Neural progenitor cell (in vitro differentiated cells): ENCODE measurements at regions not wholly inside any gene's neighbourhood (a gene's known extent, or its start where the extent isn't known, plus 50 kb on each side); places are given as distances from the start of the nearest gene placed in this dataset.

Experiments
- DNase-seq: peaks from one replicate; pipeline ENCODE4 v3.0.0-alpha.2; 2016; ENCODE audit warnings: low spot score
- H2AFZ ChIP-seq: fragments of 200-600 bp; sonication (generic); replicated peaks from 2 replicates; pipeline ENCODE4 v1.6.1; 2016; ENCODE audit warnings: antibody characterized with exemption
- H3F3A ChIP-seq: fragments of 200-600 bp; sonication (generic); 2 replicates; pipeline ENCODE4 v1.6.1; 2016; ENCODE audit warnings: antibody characterized with exemption, low read depth
- H3K27ac ChIP-seq: fragments of 200-600 bp; sonication (generic); 2 replicates; pipeline ENCODE4 v1.5.1; 2016; ENCODE audit warnings: mild to moderate bottlenecking
- H3K27me3 ChIP-seq: fragments of 200-600 bp; sonication (generic); 2 replicates; pipeline ENCODE4 v1.6.1; 2016; ENCODE audit warnings: mild to moderate bottlenecking, moderate library complexity
- H3K36me3 ChIP-seq: fragments of 200-600 bp; sonication (generic); 2 replicates; pipeline ENCODE4 v1.5.1; 2016
- H3K4me1 ChIP-seq: fragments of 200-600 bp; sonication (generic); 2 replicates; pipeline ENCODE4 v1.6.1; 2016; ENCODE audit warnings: mixed run types
- H3K4me2 ChIP-seq: fragments of 200-600 bp; sonication (generic); 2 replicates; pipeline ENCODE4 v1.6.1; 2016
- H3K4me3 ChIP-seq: fragments of 200-600 bp; sonication (generic); 2 replicates; pipeline ENCODE4 v1.5.1; 2016
- H3K79me2 ChIP-seq: fragments of 200-600 bp; sonication (generic); 2 replicates; pipeline ENCODE4 v1.6.1; 2016; ENCODE audit warnings: low read depth
- H3K9ac ChIP-seq: fragments of 200-600 bp; sonication (generic); 2 replicates; pipeline ENCODE4 v1.6.1; 2016
- H3K9me3 ChIP-seq: fragments of 200-600 bp; sonication (generic); 2 replicates; pipeline ENCODE4 v1.5.1; 2016; ENCODE audit warnings: low read depth
- H4K20me1 ChIP-seq: fragments of 200-600 bp; sonication (generic); 2 replicates; pipeline ENCODE4 v1.6.1; 2016; ENCODE audit warnings: low read depth
- H3K27ac Mint-ChIP-seq: 3 replicates; pipeline ENCODE4 v1.8.0; 2021; ENCODE audit warnings: mixed read lengths
- H3K27me3 Mint-ChIP-seq: 2 replicates; pipeline ENCODE4 v1.8.0; 2022; ENCODE audit warnings: low read depth, mild to moderate bottlenecking, inconsistent platforms, moderate library complexity, mixed read lengths; ENCODE audit not compliant: insufficient read depth
- H3K36me3 Mint-ChIP-seq: 3 replicates; pipeline ENCODE4 v1.8.0; 2021; ENCODE audit warnings: mixed read lengths
- H3K4me1 Mint-ChIP-seq: 3 replicates; pipeline ENCODE4 v1.8.0; 2021; ENCODE audit warnings: mixed read lengths
- H3K4me3 Mint-ChIP-seq: 3 replicates; pipeline ENCODE4 v1.8.0; 2021; ENCODE audit warnings: mild to moderate bottlenecking, moderate library complexity, mixed read lengths
- H3K9me3 Mint-ChIP-seq: 3 replicates; pipeline ENCODE4 v1.8.0; 2020; ENCODE audit warnings: mixed read lengths
- CTCF ChIP-seq: fragments of 200-600 bp; sonication (generic); IDR thresholded peaks from 2 replicates; pipeline ENCODE4 v1.5.1; 2017; ENCODE audit warnings: antibody characterized with exemption, mild to moderate bottlenecking
- EZH2 ChIP-seq: fragments of 200-600 bp; sonication (generic); IDR thresholded peaks from 2 replicates; pipeline ENCODE4 v1.6.1; 2017; ENCODE audit warnings: antibody characterized with exemption, mild to moderate bottlenecking, moderate library complexity
- EZH2phosphoT487 ChIP-seq: fragments of 200-600 bp; sonication (generic); IDR thresholded peaks from 2 replicates; pipeline ENCODE4 v1.6.1; 2017; ENCODE audit warnings: antibody characterized with exemption

GRCh38 chr5:1726469-1726865 is 73.2 kb downstream of the MRPL36 start:
- Mint-ChIP-seq H3K4me3 (no peak overlapping the region), H3K4me1 (peaks cover 10% of the 10 kb centered on the region), H3K27ac (no peak overlapping the region), H3K27me3 (peaks cover 11% of the 10 kb centered on the region), H3K36me3 (no peaks in the 10 kb centered on the region), H3K9me3 (peaks cover 8% of the 10 kb centered on the region)
- TF ChIP-seq EZH2phosphoT487 (no peak), CTCF (no peak), EZH2 (no peak)
- peak; percentile 1 for DNase-seq
- Histone ChIP-seq H3K27ac (no peak overlapping the region), H3K79me2 (no peaks in the 10 kb centered on the region), H3F3A (no peaks in the 10 kb centered on the region), H3K9me3 (no peaks in the 10 kb centered on the region), H3K4me3 (no peak overlapping the region), H3K9ac (no peak overlapping the region), H3K4me1 (no peaks in the 10 kb centered on the region), H4K20me1 (no peaks in the 10 kb centered on the region), H3K4me2 (no peak overlapping the region), H3K36me3 (no peaks in the 10 kb centered on the region), H3K27me3 (peaks cover 21% of the 10 kb centered on the region), H2AFZ (no peak overlapping the region)

GRCh38 chr5:1725641-1726468 is 73.8 kb downstream of the MRPL36 start:
- no peak overlapping the region for H3K27ac Mint-ChIP-seq

GRCh38 chr5:1724822-1725602 is 74.6 kb downstream of the MRPL36 start:
- H3K9me3 ChIP-seq: no peaks in the 10 kb centered on the region
- H3K4me2 ChIP-seq: peak overlapping the region; percentile 58
- H3K4me3 ChIP-seq: peak overlapping the region; percentile 21
- H4K20me1 ChIP-seq: no peaks in the 10 kb centered on the region
- DNase-seq: peak; percentile 32
- H3K36me3 Mint-ChIP-seq: no peaks in the 10 kb centered on the region
- no peaks in the 10 kb centered on the region for H3K36me3 ChIP-seq
- H3K4me1 ChIP-seq: no peaks in the 10 kb centered on the region
- H3K9ac ChIP-seq: no peak overlapping the region
- no peaks in the 10 kb centered on the region for H3F3A ChIP-seq
- H3K9me3 Mint-ChIP-seq: peaks cover 8% of the 10 kb centered on the region
- no peak for TF ChIP-seq EZH2
- H3K27me3 Mint-ChIP-seq: peaks cover 13% of the 10 kb centered on the region
- H3K4me3 Mint-ChIP-seq: no peak overlapping the region
- H3K27me3 ChIP-seq: peaks cover 21% of the 10 kb centered on the region
- no peak overlapping the region for H3K27ac Mint-ChIP-seq
- no peaks in the 10 kb centered on the region for H3K79me2 ChIP-seq
- H2AFZ ChIP-seq: peak overlapping the region; percentile 58
- peaks cover 10% of the 10 kb centered on the region for H3K4me1 Mint-ChIP-seq
- no peak overlapping the region for H3K27ac ChIP-seq

More at GRCh38 chr5:1725641-1726468, 73.8 kb downstream of the MRPL36 start:
- Histone ChIP-seq H3K9ac (no peak overlapping the region), H3K79me2 (no peaks in the 10 kb centered on the region), H3K4me1 (no peaks in the 10 kb centered on the region), H3K27ac (no peak overlapping the region), H4K20me1 (no peaks in the 10 kb centered on the region), H2AFZ (peak overlapping the region; percentile 58), H3K4me3 (no peak overlapping the region), H3F3A (no peaks in the 10 kb centered on the region), H3K4me2 (peak overlapping the region; percentile 58), H3K36me3 (no peaks in the 10 kb centered on the region), H3K9me3 (no peaks in the 10 kb centered on the region), H3K27me3 (peaks cover 21% of the 10 kb centered on the region)
- DNase-seq: peak; percentile 42
- peaks cover 10% of the 10 kb centered on the region for H3K4me1 Mint-ChIP-seq
- no peaks in the 10 kb centered on the region for H3K36me3 Mint-ChIP-seq
- peaks cover 11% of the 10 kb centered on the region for H3K27me3 Mint-ChIP-seq
- H3K9me3 Mint-ChIP-seq: peaks cover 8% of the 10 kb centered on the region
- H3K4me3 Mint-ChIP-seq: no peak overlapping the region
- no peak for TF ChIP-seq EZH2phosphoT487
- no peak for TF ChIP-seq CTCF
- TF ChIP-seq EZH2: no peak
